GM18511 (cell line): ENCODE measurements at regions not wholly inside any gene's neighbourhood (a gene's known extent, or its start where the extent isn't known, plus 50 kb on each side); places are given as distances from the start of the nearest gene placed in this dataset.
"Not testable (repeated sequence)": the region's sequence is repeated elsewhere in the genome, so short reads cannot be mapped to it uniquely, and the experiment has no call there.

Experiments used
- ATAC-seq: cut with Tn5 transposase; IDR thresholded peaks from one replicate; pipeline ENCODE4 v1.9.1; 2021; ENCODE audit warnings: mild to moderate bottlenecking, moderate library complexity; ENCODE audit not compliant: unreplicated experiment

DNA sequence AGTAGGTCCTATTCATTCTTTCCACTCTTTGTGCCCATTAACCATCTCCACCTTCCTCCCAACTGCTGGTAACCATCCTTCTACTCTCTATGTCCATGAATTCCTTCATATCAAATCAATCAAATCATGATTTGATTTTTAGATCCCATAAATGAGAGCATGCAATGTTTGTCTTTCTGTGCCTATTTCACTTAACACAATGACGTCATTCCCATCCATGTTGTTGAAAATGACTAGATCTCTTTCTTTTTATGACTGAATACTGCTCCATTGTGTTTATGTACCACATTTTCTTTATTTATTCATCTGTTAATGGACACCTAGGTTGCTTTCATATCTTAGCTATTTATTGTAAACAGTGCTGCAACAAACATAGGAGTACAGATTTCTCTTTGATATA is 827.3 kb upstream of the NRXN1 start:
- ATAC-seq, result no peak

DNA sequence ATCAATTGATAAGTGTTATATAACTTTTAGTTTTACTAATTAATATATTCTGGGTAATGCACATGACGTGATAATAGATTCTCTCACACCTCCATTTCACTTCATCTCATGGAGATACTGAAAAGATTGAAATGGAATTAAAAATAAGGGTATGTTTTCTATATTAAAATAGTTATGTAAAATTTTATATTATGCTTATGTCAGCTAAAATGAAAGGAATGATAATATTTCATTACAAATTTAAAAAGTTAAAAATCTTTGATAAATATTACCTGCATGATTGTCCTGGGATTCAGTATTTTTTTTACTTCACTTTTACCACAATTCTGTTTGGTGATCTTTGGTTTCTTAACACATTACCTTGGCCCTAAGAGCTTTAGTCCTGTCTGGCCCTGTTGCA is 823.8 kb upstream of the NRXN1 start:
- no peak for ATAC-seq

DNA sequence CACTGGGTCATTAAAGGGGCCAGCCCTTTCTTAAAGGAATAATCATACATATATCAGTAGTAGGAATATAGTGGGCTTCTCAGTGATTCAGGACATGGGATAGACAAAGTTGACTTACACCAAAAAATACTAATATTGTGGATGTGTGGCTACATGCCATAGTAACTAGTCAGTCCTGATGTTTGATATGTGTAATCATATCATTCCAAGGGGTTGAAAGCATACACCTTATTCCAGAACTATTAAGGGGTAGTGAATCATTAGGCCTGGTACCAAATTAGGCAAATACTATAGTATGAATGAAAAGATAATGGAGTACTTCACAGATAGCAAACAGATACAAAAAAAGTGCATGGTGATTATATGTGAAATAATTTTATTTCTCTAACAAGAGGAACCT is 814.9 kb upstream of the NRXN1 start:
- ATAC-seq, result no peak

DNA sequence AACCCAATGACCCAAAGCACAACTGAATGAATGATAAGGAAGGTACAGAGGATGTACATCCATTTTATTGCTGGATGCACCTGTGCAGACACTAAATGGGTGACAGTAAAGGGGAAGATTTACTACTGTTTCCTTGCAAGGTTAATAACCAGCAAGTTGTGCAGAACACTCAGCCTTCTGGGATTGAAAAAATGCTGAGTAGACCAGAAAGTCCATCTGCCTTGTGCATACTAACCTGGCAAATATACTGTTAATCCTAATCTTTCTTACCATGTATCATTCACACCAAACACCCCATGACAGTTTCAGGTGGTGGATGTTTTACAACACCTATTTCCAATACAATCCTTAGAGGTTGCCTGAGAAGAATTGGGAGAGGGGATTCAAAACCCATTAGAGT is 814.1 kb upstream of the NRXN1 start:
- no peak for ATAC-seq

DNA sequence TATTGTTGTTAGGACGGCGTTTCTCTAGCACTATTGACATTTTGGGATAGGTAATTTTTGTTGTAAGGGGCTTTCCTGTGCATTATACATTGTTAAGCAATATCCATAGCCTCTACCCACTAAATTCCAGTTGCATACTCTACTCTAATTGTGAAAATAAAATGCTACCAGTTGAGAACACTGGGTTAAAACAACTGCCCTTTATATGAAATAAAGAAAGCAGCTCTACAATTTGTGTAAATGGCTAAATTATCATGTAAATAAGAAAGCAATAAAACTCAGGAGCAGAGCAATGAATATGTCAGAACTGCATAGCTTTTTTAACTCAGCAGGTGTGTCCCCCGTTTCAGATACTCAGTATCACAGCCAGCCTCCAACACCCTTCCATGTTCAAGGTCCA is 812.7 kb upstream of the NRXN1 start:
- ATAC-seq, result no peak

DNA sequence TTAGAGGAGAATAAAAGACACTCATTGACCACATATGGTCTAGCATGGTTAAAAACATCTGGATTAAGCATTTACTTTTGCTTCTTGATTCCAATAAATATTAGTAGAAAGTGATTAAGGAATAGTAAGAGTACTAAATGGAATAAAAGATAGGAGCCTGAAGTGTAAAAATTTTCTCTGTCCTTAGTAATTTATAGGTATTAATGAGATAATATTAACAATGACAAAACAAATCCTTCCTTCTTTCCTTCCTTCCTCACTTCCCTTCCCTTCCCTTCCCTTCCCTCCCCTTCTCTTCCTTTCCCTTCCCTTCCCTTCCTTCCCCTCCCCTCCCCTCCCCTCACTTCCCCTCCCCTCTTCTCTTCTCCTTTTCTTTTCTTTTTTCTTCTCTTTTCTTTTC is 797.5 kb upstream of the NRXN1 start:
- no peak for ATAC-seq

DNA sequence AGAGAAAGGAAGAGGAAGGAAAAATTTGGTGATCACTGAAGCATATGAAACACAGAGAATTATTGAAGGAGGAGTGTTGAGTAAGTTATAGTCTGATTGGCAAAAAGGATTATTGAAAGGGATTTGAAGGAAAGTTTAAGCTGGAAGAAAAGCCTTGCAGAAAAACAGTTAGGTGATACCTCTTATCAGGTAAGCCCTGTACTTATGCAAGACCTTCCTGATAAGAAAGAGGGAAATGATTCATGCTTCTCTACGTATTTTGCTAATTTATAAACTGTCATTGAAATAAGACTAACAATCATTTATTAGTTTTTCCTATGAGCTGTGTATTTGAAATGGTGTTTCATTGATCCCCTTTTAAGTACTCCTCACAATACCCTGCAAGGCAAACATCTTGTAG is 793.9 kb upstream of the NRXN1 start:
- ATAC-seq, result no peak

DNA sequence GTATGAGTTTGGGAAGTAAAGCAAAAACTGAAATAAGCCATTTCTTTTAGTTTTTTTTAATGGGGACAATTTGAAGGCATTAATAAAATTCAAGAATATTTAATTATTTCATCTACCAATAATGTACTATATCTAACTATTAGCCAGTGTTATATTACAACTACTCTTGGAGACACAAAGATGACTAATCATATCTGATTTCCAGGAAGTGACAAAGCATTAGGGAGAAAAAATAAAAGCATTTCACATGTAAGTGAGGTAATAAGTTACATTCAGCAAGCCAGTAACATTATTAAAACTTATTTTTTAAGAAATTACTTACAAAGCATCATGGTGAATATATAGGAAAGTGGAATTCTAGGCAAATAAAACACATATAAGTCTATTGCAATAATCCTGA is 781.3 kb upstream of the NRXN1 start:
- ATAC-seq, result no peak

DNA sequence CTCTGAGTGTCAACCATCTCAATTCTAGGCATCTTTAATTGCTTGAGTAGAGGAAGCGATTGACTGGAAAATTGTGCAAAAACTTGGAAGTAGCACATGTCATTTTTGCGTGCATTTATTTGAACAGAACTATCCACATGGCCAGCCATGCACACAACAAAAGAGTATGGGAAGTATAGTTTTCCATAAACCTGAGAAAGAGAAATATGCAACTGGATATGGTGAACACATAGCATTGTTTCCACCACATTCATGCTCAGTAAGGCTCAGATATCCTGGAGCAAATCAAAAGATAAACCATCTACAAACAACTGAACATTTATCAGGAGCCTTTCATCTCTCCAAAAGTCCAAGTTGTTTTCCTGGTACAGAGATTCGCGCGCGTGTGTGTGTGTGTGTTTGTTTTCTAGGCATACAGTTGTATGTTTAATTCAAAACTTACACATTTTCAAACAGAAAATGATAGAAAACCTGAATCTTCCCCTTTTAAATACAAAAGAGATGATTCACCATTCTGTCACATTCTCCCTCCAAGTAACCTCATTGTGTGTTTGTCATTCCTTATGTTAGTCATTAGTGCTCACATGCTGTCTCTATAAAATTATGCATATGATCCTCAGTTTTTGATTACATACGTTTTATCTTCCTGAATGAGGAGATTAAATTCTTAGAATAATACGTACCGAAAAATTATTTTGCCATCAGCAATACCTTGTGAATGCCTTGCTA is 780.4 kb upstream of the NRXN1 start:
- ATAC-seq, result no peak

DNA sequence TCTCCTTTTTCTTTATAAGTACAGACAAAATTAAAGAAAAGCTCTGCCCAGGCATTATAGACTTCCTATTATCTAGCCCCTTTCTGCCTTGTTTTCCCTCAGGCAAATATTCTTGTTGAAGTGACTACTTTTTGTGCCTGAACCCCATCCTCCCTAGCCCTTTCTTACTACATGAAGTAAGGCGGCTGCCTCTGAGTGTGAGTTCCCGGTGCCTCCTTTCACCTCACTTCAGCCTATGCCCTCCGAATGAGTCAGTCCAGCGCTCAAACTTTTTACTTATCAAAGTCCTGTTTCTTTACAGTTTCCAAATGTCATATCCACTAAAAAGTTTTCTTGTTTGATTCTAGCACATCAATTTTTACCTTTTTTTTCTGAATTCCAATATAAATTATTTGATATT is 778.3 kb upstream of the NRXN1 start:
- no peak for ATAC-seq

DNA sequence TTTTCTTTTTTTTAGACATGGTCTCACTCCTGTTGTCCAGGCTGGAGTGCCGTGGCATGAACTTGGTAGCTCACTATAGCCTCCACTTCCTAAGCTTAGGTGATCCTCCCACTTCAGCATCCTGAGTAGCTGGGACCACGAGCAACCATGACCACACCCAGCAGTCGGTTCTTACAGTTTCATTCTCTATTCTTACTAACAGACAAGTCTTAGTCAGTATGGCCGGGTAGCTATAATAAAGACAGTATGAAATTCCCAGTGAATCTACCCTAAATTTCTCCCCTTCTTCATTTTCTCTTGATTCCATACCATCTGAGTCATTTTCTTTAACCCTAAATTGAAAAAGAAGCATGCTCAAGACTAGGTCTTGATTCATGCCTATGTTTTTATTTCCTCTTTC is 775.3 kb upstream of the NRXN1 start:
- no peak for ATAC-seq

DNA sequence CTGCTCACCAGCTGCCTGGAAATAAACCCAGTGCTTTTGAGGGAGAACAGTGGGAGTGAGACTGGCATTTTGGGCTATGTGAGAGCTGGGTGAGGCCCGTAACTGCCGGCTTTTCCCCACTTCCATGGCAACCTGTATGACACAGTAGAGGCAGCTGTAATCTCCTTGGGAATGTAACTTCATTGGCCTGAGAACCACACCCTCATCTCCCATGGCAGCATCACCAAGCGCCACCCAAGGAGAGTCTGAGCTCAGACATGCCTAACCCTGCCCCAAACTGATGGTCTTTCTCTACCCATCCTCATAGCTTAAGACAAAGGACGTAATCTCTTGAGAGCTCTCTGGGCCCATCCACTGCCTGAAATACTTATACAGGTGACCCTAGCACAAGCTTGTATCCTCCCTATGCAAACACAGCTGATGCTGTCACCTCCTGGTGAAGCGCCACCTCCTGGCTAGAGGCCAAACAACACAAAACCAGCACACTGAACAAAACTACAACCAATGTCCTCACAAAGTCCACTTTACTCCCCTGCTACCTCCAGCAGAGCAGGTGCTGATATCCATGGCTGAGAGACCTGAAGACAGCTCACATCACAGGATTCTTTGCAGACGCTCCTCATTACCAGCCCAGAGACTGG is 763.4 kb upstream of the NRXN1 start:
- ATAC-seq, result peak; percentile 62

DNA sequence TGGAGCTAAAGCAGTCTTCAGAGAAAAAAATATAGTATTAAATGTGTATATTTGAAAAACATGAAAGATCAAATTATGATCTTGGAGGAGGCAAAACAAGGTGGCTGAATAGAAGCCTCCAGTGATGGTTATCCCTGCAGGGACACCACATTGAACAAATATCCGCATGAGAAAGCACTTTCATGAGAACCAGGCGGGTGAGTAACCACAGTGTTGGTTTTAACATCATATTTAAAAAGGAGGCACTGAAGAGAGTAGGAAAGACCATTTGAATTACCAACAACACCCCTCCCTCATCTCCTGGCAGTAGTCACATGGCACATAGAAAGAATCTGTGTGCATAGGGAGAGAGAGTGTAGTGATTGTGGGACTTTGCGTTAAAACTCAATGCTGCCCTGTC is 759.6 kb upstream of the NRXN1 start:
- no peak for ATAC-seq

DNA sequence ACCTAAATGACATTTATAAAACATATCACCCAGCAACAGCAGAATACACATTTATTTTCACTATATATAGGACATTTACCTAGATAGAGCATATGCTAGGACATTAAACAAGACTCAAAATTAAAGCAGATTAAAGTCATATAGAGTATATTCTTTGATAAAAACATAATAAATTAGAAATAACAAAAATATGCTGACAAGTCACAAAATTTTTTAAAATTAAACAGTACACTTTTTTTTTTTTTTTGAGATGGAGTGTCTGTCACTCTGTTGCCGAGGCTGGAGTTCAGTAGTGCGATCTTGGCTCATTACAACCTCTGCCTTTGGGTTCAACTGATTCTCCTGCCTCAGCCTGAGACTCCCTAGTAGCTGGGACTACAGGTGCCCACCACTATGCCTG is 758.9 kb upstream of the NRXN1 start:
- no peak for ATAC-seq

DNA sequence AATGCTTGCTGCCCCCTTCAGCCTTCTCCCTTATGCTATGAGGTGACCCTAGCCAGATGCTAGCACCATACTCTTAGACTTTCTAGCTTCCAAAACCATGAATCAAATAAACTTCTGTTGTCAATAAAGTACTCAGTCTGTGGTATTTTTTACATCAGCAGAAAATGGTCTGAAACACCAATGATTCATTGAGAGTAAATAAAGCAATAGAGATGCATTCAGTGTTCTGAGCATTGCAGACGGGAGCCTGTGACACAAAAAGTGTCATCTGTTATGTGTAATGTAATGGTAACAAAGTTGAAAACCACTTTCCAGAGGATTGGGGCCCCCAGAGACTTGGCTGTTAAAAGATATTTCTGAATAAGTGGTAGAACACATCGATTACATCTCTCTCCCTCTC is 758.0 kb upstream of the NRXN1 start:
- no peak for ATAC-seq

DNA sequence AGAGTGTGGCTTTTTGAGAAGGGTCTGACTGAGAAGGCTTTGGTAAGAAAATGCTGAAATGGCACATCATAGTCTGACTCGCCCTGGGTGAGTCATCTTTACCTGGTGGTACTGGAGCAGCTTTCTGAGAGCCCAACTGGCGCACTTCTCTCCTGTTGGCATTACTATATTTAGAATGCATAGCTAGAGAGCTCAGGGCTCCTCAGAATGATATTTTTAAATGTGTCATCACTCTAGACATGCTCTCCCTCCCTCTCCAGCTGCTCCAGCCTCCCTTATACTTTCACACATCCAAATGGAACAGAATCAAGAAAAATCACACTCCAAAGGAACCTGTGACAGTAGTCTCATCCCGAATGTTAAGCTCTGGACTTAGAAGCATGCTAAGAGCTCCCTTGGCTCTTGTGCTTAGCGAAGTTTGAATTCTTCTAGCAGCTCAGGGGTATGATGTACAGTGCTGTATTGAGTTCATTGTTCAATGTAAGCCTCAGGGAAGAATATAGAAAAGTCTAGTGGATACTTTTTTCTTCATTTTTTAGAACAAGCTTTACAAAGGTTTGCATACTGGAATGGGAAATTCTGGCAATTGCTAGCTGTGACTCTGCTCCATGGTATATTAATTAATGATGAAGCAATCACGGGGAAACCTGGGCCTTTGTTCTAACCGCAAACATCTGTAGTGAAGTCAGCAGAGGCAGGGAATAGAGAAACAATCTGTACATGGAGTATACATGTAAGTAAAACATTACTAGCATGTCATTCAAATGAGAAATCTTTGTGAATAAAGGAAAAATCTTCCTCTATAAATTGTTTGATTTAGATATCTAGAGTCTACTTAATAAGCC is 751.2 kb upstream of the NRXN1 start:
- ATAC-seq, result no peak

DNA sequence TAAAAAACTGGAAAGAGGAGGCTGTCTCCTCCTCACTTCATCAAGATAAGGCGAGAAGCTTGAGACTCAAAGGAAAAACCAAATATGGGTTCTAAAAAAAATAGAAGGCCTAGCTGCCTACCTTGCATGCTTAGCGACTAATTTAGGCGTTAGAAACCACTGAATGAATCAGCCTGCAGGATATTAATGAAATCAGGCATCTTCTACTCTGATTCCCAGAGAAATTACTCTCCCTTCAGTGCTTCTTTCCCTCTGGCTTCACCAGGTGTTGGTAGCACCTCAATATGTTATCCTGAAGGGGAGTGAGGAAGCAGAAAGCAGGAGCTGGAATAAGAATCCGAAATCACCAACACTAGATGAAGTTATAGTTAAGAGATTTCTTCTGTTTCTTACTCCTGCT is 749.8 kb upstream of the NRXN1 start:
- ATAC-seq, result no peak

DNA sequence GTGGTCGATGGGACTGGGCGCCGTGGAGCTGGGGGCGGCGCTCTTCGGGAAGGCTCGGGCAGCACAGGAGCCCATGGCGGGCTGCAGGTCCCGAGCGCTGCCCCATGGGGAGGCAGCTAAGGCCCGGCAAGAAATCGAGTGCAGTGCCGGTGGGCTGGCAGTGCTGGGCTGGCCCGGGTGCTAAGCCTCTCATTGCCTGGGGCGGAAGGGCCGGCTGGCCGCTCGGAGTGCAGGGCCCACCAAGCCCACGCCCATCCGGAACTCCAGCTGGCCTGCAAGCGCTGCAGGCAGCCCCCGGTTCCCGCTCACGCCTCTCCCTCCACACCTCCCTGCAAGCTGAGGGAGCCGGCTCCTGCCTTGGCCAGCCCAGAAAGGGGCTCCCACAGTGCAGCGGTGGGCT is 748.4 kb upstream of the NRXN1 start:
- no peak for ATAC-seq

DNA sequence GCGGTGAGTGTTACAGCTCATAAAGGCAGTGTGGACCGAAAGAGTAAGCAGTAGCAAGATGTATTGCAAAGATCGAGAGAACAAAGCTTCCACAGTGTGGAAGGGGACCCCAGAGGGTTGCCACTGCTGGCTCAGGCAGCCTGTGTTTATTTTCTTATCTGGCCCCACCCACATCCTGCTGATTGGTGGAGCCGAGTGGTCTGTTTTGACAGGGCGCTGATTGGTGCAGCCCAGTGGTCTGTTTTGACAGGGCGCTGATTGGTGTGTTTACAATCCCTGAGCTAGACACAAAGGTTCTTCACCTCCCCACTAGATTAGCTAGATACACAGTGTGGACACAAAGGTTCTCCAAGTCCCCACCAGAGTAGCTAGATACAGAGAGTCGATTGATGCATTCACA is 747.8 kb upstream of the NRXN1 start:
- ATAC-seq, result not testable (repeated sequence)

DNA sequence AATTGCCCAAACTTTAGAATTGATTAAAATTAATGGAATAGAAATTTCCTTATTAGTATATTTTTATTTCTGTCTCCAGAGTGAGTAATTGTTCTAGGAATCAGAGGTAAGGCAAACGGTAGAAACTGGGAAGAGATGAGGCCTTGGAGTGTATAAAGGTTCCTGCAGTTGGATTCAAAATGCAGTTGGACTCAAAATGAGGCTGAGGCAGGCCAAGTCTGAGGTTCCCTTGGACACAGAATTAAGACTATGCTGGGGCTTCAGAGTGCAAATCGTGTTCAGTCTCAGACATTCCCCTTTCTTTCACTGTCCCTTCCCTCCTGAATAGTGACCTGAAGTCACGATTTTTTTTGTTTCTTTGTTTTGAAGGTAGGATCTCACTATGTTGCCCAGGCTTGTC is 746.9 kb upstream of the NRXN1 start:
- no peak for ATAC-seq

DNA sequence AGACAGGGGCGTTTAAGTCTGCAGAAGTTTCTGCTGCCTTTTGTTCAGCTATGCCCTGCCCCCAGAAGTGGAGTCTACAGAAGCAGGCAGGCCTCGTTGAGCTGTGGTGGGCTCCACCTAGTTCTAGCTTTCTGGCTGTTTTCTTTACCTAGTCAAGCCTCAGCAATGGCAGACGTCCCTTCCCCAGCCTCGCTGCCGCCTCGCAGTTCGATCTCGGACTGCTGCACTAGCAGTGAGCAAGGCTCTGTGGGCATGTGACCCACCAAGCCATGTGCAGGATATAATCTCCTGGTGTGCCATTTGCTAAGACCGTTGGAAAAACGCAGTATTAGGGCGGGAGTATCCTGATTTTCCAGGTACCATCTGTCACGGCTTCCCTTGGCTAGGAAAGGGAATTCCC is 742.7 kb upstream of the NRXN1 start:
- not testable (repeated sequence) for ATAC-seq

DNA sequence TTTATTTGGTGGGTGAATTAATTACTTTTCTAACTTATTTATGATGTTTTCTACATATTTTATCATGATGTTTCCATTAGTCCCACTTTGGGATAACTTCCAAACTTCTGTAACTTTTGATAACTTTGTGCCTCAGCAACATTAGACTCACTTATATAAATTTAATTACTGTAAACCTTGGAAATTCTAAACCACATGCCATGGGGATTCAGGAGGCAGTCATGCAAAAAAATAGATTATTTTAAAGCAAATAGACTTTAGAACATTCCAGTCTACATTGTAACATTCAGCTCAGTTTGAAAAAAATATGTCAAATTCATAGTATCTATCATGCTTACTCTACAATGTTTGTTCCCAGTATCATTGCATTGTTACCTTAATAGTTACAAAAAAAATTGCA is 728.5 kb upstream of the NRXN1 start:
- no peak for ATAC-seq
